ENCODE measurements at regions not wholly inside any gene's neighbourhood (a gene's known extent, or its start where the extent isn't known, plus 50 kb on each side); places are given as distances from the start of the nearest gene placed in this dataset.

DNA sequence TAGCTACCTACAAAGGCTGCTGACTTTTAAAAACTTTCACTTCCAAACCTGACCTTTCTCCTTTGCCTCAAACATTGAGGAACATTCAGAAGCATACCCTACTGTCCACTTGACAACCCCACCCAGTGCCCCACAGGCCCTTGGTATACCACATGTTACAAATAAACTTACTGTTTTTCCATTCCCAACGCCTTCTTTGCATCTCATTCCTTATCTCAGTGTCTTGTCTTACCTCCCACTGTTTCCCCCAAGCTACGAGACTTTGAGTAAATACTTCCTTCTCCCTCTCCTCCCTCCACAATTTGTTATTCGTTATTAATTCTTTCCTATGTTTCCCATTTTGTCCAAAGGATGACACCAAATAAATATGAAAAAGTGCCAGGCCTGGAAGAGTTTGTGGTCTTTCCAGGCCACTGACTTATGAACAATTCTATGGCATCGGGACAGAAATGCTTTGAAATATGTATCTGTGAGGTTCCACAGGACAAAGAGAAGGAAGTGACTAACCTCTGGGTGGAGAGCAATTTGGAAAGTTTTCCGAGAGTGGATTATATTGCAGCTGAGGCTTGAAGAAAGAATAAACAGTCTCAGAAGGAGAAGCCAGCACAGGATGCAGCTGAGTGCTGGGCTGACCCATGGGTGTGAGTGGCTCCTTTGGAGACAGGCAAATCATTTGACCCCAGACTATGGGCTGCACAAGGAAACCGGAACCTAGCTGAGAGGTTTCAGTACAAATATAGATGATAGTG, 409.0 kb downstream of the LPIN1 start:
- Histone ChIP-seq H4K20me1 (ENCODE audit: insufficient read depth, low read length) (no peaks in the 10 kb centered on the region), H3K4me2 (ENCODE audit: low read length) (peak overlapping the region; percentile 29; the same call in 1 of the 2 replicates), H3K4me1 (ENCODE audit: insufficient read depth, low read length, poor library complexity, severe bottlenecking) (peaks cover 11% of the 10 kb centered on the region), H3K4me3 (ENCODE audit: low read depth, low read length, poor library complexity, severe bottlenecking) (no peak overlapping the region), H3K9me3 (ENCODE audit: low read length) (no peaks in the 10 kb centered on the region), H3K36me3 (ENCODE audit: insufficient read depth, low read length) (no peaks in the 10 kb centered on the region), H2AFZ (ENCODE audit: low read length) (peak overlapping the region; percentile 49; the same call in 1 of the 2 replicates), H3K79me2 (ENCODE audit: insufficient read depth, low read depth, low read length) (no peaks in the 10 kb centered on the region), H3K27ac (ENCODE audit: low read depth, low read length, poor library complexity, severe bottlenecking) (no peak overlapping the region), H3K9me2 (ENCODE audit: insufficient read depth, low read length) (no peaks in the 10 kb centered on the region)
- ChIA-PET POLR2A (interaction anchor here (1.5 kb wide), 1 partner anchor 9 kb away, joined by 4 read pairs; no protein-coding TSS in a partner anchor), CTCF (ENCODE audit: unreplicated experiment) (no interaction called here)
- DNase-seq (ENCODE audit: low spot score): peak; percentile 20
- no TSS peak for BruUV-seq (replicated peaks)
- TF ChIP-seq CTCF (conservative IDR thresholded peaks at IDR 0.05; ENCODE audit: low read length): no peak
- TF ChIP-seq EZH2phosphoT487 (IDR thresholded peaks at IDR 0.05; ENCODE audit: borderline replicate concordance, low read depth, low read length): no peak
- intact Hi-C loops (cut with micrococcal nuclease; ENCODE audit: unreplicated experiment): no loop called here

DNA sequence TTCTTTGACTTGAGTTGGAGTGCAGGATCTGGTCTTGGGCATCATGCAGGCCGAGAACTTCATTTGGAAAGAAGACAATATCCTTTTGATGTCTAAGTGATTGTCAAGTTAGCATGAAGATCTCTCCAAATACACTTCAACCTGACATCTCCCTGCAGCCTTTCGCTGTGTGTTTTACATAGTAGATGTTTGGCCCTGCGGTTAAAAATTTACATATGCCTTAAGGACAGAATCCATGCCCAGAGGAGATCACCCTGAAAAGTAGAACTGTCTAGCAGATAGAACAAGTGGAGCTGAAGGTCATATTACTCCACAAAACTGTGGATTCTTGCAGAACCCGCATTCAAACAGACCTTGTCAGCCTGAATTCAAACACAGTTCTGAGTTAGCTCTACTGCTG, 409.9 kb downstream of the LPIN1 start:
- H3K4me1 ChIP-seq (ENCODE audit: insufficient read depth, low read length, poor library complexity, severe bottlenecking): peaks cover 9% of the 10 kb centered on the region
- no peaks in the 10 kb centered on the region for H3K9me2 ChIP-seq (ENCODE audit: insufficient read depth, low read length)
- peak overlapping the region; percentile 49; the same call in 1 of the 2 replicates for H2AFZ ChIP-seq (ENCODE audit: low read length)
- H3K27ac ChIP-seq (ENCODE audit: low read depth, low read length, poor library complexity, severe bottlenecking): no peak overlapping the region
- no TSS peak for BruUV-seq (replicated peaks)
- peak overlapping the region; percentile 29; the same call in 1 of the 2 replicates for H3K4me2 ChIP-seq (ENCODE audit: low read length)
- POLR2A ChIA-PET: interaction anchor here (0.6 kb wide), 1 partner anchor 98 kb away, joined by 3 read pairs; no protein-coding TSS in a partner anchor
- intact Hi-C loops (cut with micrococcal nuclease; ENCODE audit: unreplicated experiment): no loop called here
- DNase-seq (ENCODE audit: low spot score): no peak
- no peak overlapping the region for H3K4me3 ChIP-seq (ENCODE audit: low read depth, low read length, poor library complexity, severe bottlenecking)
- no peaks in the 10 kb centered on the region for H4K20me1 ChIP-seq (ENCODE audit: insufficient read depth, low read length)
- no peaks in the 10 kb centered on the region for H3K36me3 ChIP-seq (ENCODE audit: insufficient read depth, low read length)
- TF ChIP-seq EZH2phosphoT487 (IDR thresholded peaks at IDR 0.05; ENCODE audit: borderline replicate concordance, low read depth, low read length) (no peak), CTCF (conservative IDR thresholded peaks at IDR 0.05; ENCODE audit: low read length) (no peak)
- CTCF ChIA-PET (ENCODE audit: unreplicated experiment): no interaction called here
- H3K9me3 ChIP-seq (ENCODE audit: low read length): no peaks in the 10 kb centered on the region
- no peaks in the 10 kb centered on the region for H3K79me2 ChIP-seq (ENCODE audit: insufficient read depth, low read depth, low read length)

GRCh38 chr2:12161085-12161484, 414.7 kb downstream of the LPIN1 start:
- Histone ChIP-seq H3K4me2 (ENCODE audit: low read length) (no peak overlapping the region), H3K36me3 (ENCODE audit: insufficient read depth, low read length) (no peaks in the 10 kb centered on the region), H3K4me1 (ENCODE audit: insufficient read depth, low read length, poor library complexity, severe bottlenecking) (peaks cover 1% of the 10 kb centered on the region), H4K20me1 (ENCODE audit: insufficient read depth, low read length) (no peaks in the 10 kb centered on the region), H3K9me3 (ENCODE audit: low read length) (no peaks in the 10 kb centered on the region), H3K79me2 (ENCODE audit: insufficient read depth, low read depth, low read length) (no peaks in the 10 kb centered on the region), H3K9me2 (ENCODE audit: insufficient read depth, low read length) (no peaks in the 10 kb centered on the region), H2AFZ (ENCODE audit: low read length) (no peak overlapping the region), H3K27ac (ENCODE audit: low read depth, low read length, poor library complexity, severe bottlenecking) (no peak overlapping the region), H3K4me3 (ENCODE audit: low read depth, low read length, poor library complexity, severe bottlenecking) (no peak overlapping the region)
- no peak for DNase-seq (ENCODE audit: low spot score)
- CTCF ChIA-PET (ENCODE audit: unreplicated experiment): no interaction called here
- BruUV-seq (replicated peaks): no TSS peak
- TF ChIP-seq EZH2phosphoT487 (IDR thresholded peaks at IDR 0.05; ENCODE audit: borderline replicate concordance, low read depth, low read length) (no peak), CTCF (conservative IDR thresholded peaks at IDR 0.05; ENCODE audit: low read length) (no peak)
- intact Hi-C loops (cut with micrococcal nuclease; ENCODE audit: unreplicated experiment): no loop called here
- POLR2A ChIA-PET: interaction anchor here (0.9 to 1.2 kb wide), 2 partner anchors 23 to 184 kb away, joined by 3 read pairs; no protein-coding TSS in a partner anchor
